ENCODE measurements at regions not wholly inside any gene's neighbourhood (a gene's known extent, or its start where the extent isn't known, plus 50 kb on each side); places are given as distances from the start of the nearest gene placed in this dataset.

DNA sequence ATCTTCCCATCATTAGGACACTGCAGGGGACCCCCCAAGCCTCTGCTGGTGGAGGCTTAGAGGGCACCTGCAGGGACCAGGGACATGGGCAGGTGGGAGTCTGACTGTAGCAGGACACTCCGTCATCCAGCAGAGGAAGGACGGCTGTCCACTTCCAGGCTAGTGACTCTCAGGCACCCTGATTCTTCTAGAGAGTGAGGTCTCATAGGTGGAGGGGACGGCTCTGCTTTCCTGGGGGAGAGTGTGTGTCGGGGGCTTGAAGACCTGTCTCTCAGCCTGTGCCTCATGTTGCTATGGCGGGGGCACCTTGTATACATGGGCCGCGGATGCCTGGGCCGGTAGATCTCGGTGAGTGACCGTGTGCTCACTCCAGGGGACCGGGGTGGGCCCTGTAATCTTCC is 1116.6 kb downstream of the BRD1 start:
- no peak for ATAC-seq (replicated peaks in 6 of 8)
- 0 to 93% (median 60%) methylated on average over 1 to 7 of the region's 11 CpGs; no CpG with 5 or more reads in 4 of the 10 experiments for WGBS, 10 experiments
- Histone ChIP-seq H3K4me3 (no peak overlapping the region), H3K27ac (no peak overlapping the region), H3K4me1 (replicated peaks in 1 of 2) (no peaks in the 10 kb centered on the region)
- in situ Hi-C loops (cut with MboI; ENCODE audit: low pct_unique_long_range_greater_than_20kb in 2 of 9, low sequenced_read_pairs in 9 of 9, unreplicated experiment in 9 of 9), result no loop called here

- in situ Hi-C loops (cut with MboI; ENCODE audit: low pct_unique_long_range_greater_than_20kb in 2 of 9, low sequenced_read_pairs in 9 of 9, unreplicated experiment in 9 of 9), result no loop called here
- no peak overlapping the region for H3K27ac ChIP-seq
- no peaks in the 10 kb centered on the region for H3K4me1 ChIP-seq (replicated peaks in 1 of 2)
- WGBS, 10 experiments, result 40 to 48% (median 42%) methylated on average over 1 to 3 of the region's 11 CpGs; no CpG with 5 or more reads in 7 of the 10 experiments
- ATAC-seq (replicated peaks in 6 of 8), result no peak
- H3K4me3 ChIP-seq, result no peak overlapping the region
Observed at GRCh38 chr22:48710410-48710809, 1117.3 kb downstream of the BRD1 start.

GRCh38 chr22:48709976-48710375 is 1117.7 kb downstream of the BRD1 start:
- no peak overlapping the region for H3K27ac ChIP-seq
- WGBS, 10 experiments, result 15 to 100% (median 70%) methylated on average over 2 to 7 of the region's 8 CpGs; no CpG with 5 or more reads in 4 of the 10 experiments
- H3K4me1 ChIP-seq (replicated peaks in 1 of 2), result no peaks in the 10 kb centered on the region
- in situ Hi-C loops (cut with MboI; ENCODE audit: low pct_unique_long_range_greater_than_20kb in 2 of 9, low sequenced_read_pairs in 9 of 9, unreplicated experiment in 9 of 9), result no loop called here
- H3K4me3 ChIP-seq, result no peak overlapping the region
- ATAC-seq (replicated peaks in 6 of 8), result no peak

DNA sequence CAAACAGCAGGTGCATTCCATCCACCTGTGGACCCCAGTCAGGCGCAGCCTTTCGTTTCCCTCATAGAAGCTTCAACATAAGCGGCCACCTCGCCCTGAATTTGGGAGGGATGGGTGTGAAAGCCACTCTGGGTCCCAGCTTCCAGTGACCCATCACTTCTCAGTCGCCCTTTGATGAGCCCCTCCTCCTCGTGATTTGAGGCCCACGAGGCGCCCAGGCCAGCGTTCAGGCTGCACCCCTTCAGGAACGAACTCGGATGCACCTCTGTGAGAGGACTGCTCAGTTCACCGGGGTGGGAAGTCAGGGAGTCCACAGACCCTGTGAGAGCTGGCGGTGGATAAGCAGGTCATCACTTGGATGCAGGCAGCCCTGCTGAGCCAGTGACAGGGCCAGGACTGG is 1118.2 kb downstream of the BRD1 start:
- WGBS, 10 experiments, result 20 to 100% (median 63%) methylated on average over 1 to 5 of the region's 13 CpGs; no CpG with 5 or more reads in 6 of the 10 experiments
- no peak for ATAC-seq (replicated peaks in 6 of 8)
- no peaks in the 10 kb centered on the region for H3K4me1 ChIP-seq (replicated peaks in 1 of 2)
- H3K27ac ChIP-seq, result no peak overlapping the region
- in situ Hi-C loops (cut with MboI; ENCODE audit: low pct_unique_long_range_greater_than_20kb in 2 of 9, low sequenced_read_pairs in 9 of 9, unreplicated experiment in 9 of 9), result no loop called here
- no peak overlapping the region for H3K4me3 ChIP-seq

GRCh38 chr22:48708558-48709245 is 1119.0 kb downstream of the BRD1 start:
- in situ Hi-C loops (cut with MboI; ENCODE audit: low pct_unique_long_range_greater_than_20kb in 2 of 9, low sequenced_read_pairs in 9 of 9, unreplicated experiment in 9 of 9), result no loop called here
- 12 to 98% (median 61%) methylated on average over 1 to 11 of the region's 25 CpGs; no CpG with 5 or more reads in 5 of the 10 experiments for WGBS, 10 experiments
- no peaks in the 10 kb centered on the region for H3K4me1 ChIP-seq (replicated peaks in 1 of 2)
- ATAC-seq (replicated peaks in 6 of 8), result no peak
- no peak overlapping the region for H3K27ac ChIP-seq
- H3K4me3 ChIP-seq, result no peak overlapping the region

DNA sequence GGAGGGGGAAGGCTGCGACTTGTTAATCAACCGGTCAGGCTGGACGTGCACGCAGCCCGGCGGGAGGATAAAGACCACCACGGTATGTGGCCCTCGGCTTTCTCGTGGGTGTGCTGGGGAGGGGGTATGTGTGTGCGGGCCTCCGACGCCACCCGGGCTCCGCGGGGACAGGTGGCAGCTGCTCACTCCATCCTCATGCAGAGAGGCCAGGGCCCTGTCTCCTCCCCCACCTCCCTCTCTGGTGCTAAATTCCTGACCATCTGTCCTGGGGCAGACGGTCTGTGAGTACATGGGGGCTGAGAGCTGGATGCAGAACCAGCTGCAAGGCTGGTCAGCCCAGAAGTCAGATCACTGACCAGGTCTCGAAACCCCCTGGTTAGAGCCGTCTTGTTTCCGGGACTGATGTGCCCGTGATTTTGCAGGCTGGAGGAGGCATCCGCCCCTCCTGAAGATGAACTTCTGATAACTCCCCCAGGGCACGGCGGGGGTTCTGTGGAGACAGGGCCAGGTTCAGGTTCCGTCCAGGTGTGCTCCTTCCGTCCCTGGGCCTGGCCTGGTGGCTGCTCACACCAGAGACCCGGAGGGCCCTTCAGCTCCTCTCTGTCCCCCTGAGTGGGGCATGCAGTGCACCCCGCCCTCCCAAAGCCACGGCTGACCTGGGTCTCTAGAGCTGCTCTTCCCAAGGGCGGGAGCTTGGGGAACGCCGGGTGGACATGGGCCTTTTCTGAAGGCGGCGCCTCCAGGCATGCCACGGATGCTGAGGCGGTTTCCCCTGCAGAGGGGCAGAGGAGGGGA is 1119.7 kb downstream of the BRD1 start:
- in situ Hi-C loops (cut with MboI; ENCODE audit: low pct_unique_long_range_greater_than_20kb in 2 of 9, low sequenced_read_pairs in 9 of 9, unreplicated experiment in 9 of 9), result no loop called here
- 0 to 100% (median 84%) methylated on average over 1 to 9 of the region's 35 CpGs; no CpG with 5 or more reads in 5 of the 10 experiments for WGBS, 10 experiments
- no peaks in the 10 kb centered on the region for H3K4me1 ChIP-seq (replicated peaks in 1 of 2)

DNA sequence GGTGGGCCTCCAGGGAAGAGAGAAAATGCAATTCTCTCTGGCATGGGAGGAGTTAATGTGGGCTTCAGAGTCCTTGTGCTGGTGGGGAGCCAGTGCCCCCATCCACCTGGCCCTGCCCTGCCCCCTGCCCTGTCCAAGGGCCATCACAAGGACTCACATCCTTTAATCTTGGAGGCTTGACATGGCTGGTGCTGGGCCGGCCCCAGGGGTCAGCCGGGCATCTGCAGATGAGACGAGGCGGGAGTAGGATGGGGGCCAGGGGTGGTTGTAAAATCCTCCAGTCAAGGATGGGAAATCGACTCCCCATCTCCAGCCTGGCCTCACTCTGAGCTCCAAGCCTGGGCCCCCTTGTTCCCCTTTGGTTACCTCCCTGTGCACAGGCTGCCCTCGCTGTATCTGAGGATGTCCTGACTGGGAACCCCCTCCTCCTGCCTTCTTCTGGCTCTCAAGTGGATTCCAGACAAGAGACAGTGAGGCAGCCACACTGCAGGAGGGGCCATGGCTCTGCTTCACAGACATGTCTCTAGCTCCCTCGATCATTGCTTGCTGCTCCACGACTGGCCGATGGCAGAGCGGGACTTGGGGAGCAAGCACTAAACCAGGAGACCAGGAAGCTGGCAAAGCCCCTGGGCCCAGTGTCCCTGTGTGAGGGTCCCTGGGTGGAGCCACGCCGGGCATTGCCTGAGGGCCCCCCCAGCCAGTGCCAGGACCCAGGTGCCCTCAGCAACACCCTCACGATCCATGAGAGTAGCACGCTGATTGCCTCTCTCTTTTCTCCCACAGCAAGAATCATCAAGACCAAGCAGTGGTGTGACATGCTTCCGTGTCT is 1120.5 kb downstream of the BRD1 start:
- H3K4me1 ChIP-seq (replicated peaks in 1 of 2), result no peaks in the 10 kb centered on the region
- ATAC-seq (replicated peaks in 6 of 8), result no peak
- no peak overlapping the region for H3K4me3 ChIP-seq
- in situ Hi-C loops (cut with MboI; ENCODE audit: low pct_unique_long_range_greater_than_20kb in 2 of 9, low sequenced_read_pairs in 9 of 9, unreplicated experiment in 9 of 9), result no loop called here
- WGBS, 10 experiments, result 28 to 91% (median 66%) methylated on average over 2 to 5 of the region's 15 CpGs; no CpG with 5 or more reads in 6 of the 10 experiments
- H3K27ac ChIP-seq, result no peak overlapping the region

More for the DNA sequence above, 1119.7 kb downstream of the BRD1 start:
- ATAC-seq (replicated peaks in 6 of 8), result no peak
- H3K4me3 ChIP-seq, result no peak overlapping the region
- H3K27ac ChIP-seq, result no peak overlapping the region

DNA sequence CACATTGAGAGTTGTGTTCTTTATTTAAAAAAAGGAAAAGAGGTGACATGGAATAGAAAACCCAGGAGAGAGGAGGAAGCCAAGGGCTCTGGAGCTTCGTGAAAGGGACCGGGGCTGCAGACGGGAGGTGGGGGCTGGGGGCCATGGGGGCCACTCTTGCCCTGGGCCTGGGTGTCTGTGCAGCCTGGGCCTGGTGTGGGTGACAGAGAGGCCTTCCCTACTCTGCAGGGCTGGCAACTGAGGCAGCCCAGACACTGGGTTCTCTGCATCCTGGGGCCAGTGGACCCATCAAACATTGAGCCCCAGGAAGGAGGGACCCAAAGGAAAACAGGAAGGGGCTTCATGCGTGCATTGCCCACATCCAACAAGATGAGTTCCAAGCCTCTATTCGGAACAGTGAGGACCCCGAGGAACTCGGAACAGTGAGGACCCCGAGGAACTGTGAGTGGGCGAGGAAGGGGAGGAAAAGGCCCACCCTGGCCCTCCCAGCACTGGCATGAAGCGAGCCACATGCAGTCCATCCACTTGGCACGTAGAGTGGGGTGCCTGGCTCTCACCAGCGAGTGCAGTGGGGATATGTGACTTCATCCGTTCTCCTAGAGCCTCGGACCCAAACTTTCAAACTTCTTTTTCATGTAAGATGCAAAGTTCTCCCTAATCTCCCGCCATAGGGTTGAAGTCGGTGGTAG is 1121.6 kb downstream of the BRD1 start:
- WGBS, 10 experiments, result 12 to 94% (median 48%) methylated on average over 1 to 10 of the region's 16 CpGs; no CpG with 5 or more reads in 1 of the 10 experiments
- no peak for ATAC-seq (replicated peaks in 6 of 8)
- in situ Hi-C loops (cut with MboI; ENCODE audit: low pct_unique_long_range_greater_than_20kb in 2 of 9, low sequenced_read_pairs in 9 of 9, unreplicated experiment in 9 of 9), result no loop called here
- no peaks in the 10 kb centered on the region for H3K4me1 ChIP-seq (replicated peaks in 1 of 2)
- no peak overlapping the region for H3K4me3 ChIP-seq
- no peak overlapping the region for H3K27ac ChIP-seq

GRCh38 chr22:48705159-48705916 is 1122.3 kb downstream of the BRD1 start:
- no peak overlapping the region for H3K27ac ChIP-seq
- no peak overlapping the region for H3K4me3 ChIP-seq
- H3K4me1 ChIP-seq (replicated peaks in 1 of 2), result no peaks in the 10 kb centered on the region
- ATAC-seq (replicated peaks in 6 of 8), result no peak
- in situ Hi-C loops (cut with MboI; ENCODE audit: low pct_unique_long_range_greater_than_20kb in 2 of 9, low sequenced_read_pairs in 9 of 9, unreplicated experiment in 9 of 9), result no loop called here
- WGBS, 10 experiments, result 10 to 60% (median 44%) methylated on average over 1 to 7 of the region's 18 CpGs; no CpG with 5 or more reads in 5 of the 10 experiments

DNA sequence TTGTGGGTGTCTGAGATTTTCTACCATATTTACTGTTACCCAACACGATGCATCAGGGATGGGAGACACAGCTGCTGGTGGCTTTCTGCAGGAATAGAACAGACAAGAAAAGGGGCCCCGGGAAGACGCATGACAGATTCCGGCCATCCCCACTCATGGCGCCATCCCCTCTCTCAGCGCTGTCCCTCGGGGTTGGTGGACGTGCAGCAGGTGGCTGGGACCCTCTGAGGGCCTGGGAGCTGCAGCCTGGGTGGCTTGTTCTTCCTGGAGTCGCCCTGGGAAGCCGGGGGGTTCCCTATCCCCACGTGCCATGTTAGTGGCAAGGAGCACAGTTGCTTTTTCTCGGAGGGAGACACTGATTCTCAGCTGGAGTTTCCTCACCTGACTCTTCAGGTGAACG is 1123.3 kb downstream of the BRD1 start:
- no peak for ATAC-seq (replicated peaks in 6 of 8)
- no peak overlapping the region for H3K4me3 ChIP-seq
- H3K4me1 ChIP-seq (replicated peaks in 1 of 2), result no peaks in the 10 kb centered on the region
- in situ Hi-C loops (cut with MboI; ENCODE audit: low pct_unique_long_range_greater_than_20kb in 2 of 9, low sequenced_read_pairs in 9 of 9, unreplicated experiment in 9 of 9), result no loop called here
- 13 to 73% (median 38%) methylated on average over 2 to 3 of the region's 13 CpGs; no CpG with 5 or more reads in 6 of the 10 experiments for WGBS, 10 experiments
- H3K27ac ChIP-seq, result no peak overlapping the region

DNA sequence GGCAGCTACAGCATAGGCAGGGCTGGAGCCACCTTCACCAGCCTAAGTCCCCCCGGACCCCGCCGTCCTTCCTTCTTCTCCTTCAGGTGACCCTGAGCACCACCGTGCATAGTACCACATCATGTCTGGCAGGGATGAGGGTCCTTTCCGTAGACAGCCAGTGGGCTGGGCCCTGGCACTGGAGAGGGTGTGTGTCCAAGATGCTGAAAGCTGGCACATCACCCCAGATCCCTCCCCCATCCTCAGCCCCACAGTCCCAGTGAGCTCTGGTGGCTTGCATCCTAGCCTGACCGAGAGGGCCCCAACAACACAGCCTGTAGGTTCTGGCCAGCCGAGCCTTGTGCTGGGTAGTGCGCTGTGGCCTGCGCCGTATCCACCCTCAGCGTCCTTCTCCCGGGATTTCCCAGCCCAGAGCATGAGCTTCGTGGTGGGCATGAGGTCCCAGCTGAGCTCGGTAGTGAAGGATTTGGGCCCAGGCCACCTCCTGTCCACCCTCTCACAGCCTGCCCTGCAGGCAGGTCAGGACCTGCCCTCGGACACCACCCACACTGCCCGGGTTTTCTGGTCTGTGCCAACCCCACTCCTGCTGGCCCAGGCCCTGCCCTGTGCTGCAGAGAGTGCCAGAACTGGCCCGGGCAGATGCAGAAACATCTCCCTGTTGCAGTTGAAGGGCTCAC is 1124.3 kb downstream of the BRD1 start:
- Histone ChIP-seq H3K27ac (no peak overlapping the region), H3K4me1 (replicated peaks in 1 of 2) (no peaks in the 10 kb centered on the region), H3K4me3 (no peak overlapping the region)
- 33 to 100% (median 69%) methylated on average over 1 to 5 of the region's 17 CpGs; no CpG with 5 or more reads in 3 of the 10 experiments for WGBS, 10 experiments
- ATAC-seq (replicated peaks in 6 of 8), result no peak
- in situ Hi-C loops (cut with MboI; ENCODE audit: low pct_unique_long_range_greater_than_20kb in 2 of 9, low sequenced_read_pairs in 9 of 9, unreplicated experiment in 9 of 9), result no loop called here
